Mesendoderm (in vitro differentiated cells): ENCODE measurements at regions not wholly inside any gene's neighbourhood (a gene's known extent, or its start where the extent isn't known, plus 50 kb on each side); places are given as distances from the start of the nearest gene placed in this dataset.
"Not testable (repeated sequence)": the region's sequence is repeated elsewhere in the genome, so short reads cannot be mapped to it uniquely, and the experiment has no call there.

Source experiments
- DNase-seq: peaks from one replicate; pipeline ENCODE4 v3.0.0; 2013
- H2AK5ac ChIP-seq: 2 replicates; pipeline ENCODE4 v1.6.1; 2013; ENCODE audit warnings: low read length, inconsistent platforms
- H2BK120ac ChIP-seq: 2 replicates; pipeline ENCODE4 v1.6.1; 2013; ENCODE audit warnings: low read depth, mild to moderate bottlenecking, low read length, moderate library complexity, mixed read lengths
- H2BK15ac ChIP-seq: replicated peaks from 2 replicates; pipeline ENCODE4 v1.6.1; 2013; ENCODE audit warnings: low read depth, mild to moderate bottlenecking, moderate library complexity
- H2BK5ac ChIP-seq: 2 replicates; pipeline ENCODE4 v1.6.1; 2013; ENCODE audit warnings: low read length, inconsistent platforms
- H3K18ac ChIP-seq: 2 replicates; pipeline ENCODE4 v1.6.1; 2013; ENCODE audit warnings: mild to moderate bottlenecking, low read length, mixed read lengths
- H3K23ac ChIP-seq: one replicate; pipeline ENCODE4 v1.6.1; 2013; ENCODE audit warnings: low read length
- H3K27ac ChIP-seq: 2 replicates; pipeline ENCODE4 v1.5.1; 2013; ENCODE audit warnings: low read depth, mild to moderate bottlenecking, inconsistent platforms, low read length, moderate library complexity
- H3K27me3 ChIP-seq: 2 replicates; pipeline ENCODE4 v1.6.1; 2013; ENCODE audit warnings: low read length, control low read depth, mild to moderate bottlenecking, inconsistent platforms; ENCODE audit not compliant: insufficient read depth, poor library complexity
- H3K36me3 ChIP-seq: 2 replicates; pipeline ENCODE4 v1.6.1; 2013; ENCODE audit warnings: low read length, inconsistent platforms; ENCODE audit not compliant: control insufficient read depth, insufficient read depth
- H3K4ac ChIP-seq: one replicate; pipeline ENCODE4 v1.6.1; 2013; ENCODE audit warnings: low read depth, mild to moderate bottlenecking, low read length, moderate library complexity
- H3K4me1 ChIP-seq: 2 replicates; pipeline ENCODE4 v1.6.1; 2013; ENCODE audit warnings: low read depth, low read length, inconsistent platforms; ENCODE audit not compliant: control insufficient read depth
- H3K4me2 ChIP-seq: 2 replicates; pipeline ENCODE4 v1.6.1; 2013; ENCODE audit warnings: low read length
- H3K4me3 ChIP-seq: 2 replicates; pipeline ENCODE4 v1.5.1; 2013; ENCODE audit warnings: mild to moderate bottlenecking, low read length
- H3K56ac ChIP-seq: one replicate; pipeline ENCODE4 v1.6.1; 2013; ENCODE audit warnings: low read length
- H3K79me1 ChIP-seq: 2 replicates; pipeline ENCODE4 v1.6.1; 2013; ENCODE audit warnings: low read length, inconsistent platforms
- H3K79me2 ChIP-seq: 2 replicates; pipeline ENCODE4 v1.6.1; 2013; ENCODE audit warnings: mild to moderate bottlenecking, low read length; ENCODE audit not compliant: control insufficient read depth, insufficient read depth
- H3K9ac ChIP-seq: 2 replicates; pipeline ENCODE4 v1.6.1; 2013; ENCODE audit warnings: low read length, inconsistent platforms
- H4K5ac ChIP-seq: one replicate; pipeline ENCODE4 v1.6.1; 2013; ENCODE audit warnings: low read length
- H4K8ac ChIP-seq: one replicate; pipeline ENCODE4 v1.6.1; 2013; ENCODE audit warnings: low read depth, mild to moderate bottlenecking, control low read depth, low read length, moderate library complexity
- WGBS: extraction: QIAGEN DNeasy Blood & Tissue Kit; methylation state at CpG from one replicate; pipeline ENCODE4 v1.1.7; 2013; ENCODE audit warnings: low lambda C conversion rate, missing lambda C conversion rate; ENCODE audit not compliant: insufficient coverage; ENCODE audit errors: extremely low coverage; 5-methylcytosine and 5-hydroxymethylcytosine counted together

- no peak overlapping the region for H3K56ac ChIP-seq
- H4K8ac ChIP-seq: no peak overlapping the region
- H3K18ac ChIP-seq: no peak overlapping the region
- H3K4ac ChIP-seq: no peak overlapping the region
- H3K4me3 ChIP-seq: no peak overlapping the region
- no peak overlapping the region for H4K5ac ChIP-seq
- no peak overlapping the region for H2AK5ac ChIP-seq
- H3K9ac ChIP-seq: no peak overlapping the region
- WGBS: no CpG with 5 or more reads among the region's 2 CpGs
- H2BK15ac ChIP-seq: no peak overlapping the region
- H3K4me1 ChIP-seq: no peaks in the 10 kb centered on the region
- no peak for DNase-seq
- H3K4me2 ChIP-seq: no peak overlapping the region
- H3K23ac ChIP-seq: no peak overlapping the region
- H3K79me1 ChIP-seq: no peaks in the 10 kb centered on the region
- no peak overlapping the region for H2BK5ac ChIP-seq
- H3K27me3 ChIP-seq: no peaks in the 10 kb centered on the region
- H3K79me2 ChIP-seq: no peaks in the 10 kb centered on the region
- H3K27ac ChIP-seq: no peak overlapping the region
- H3K36me3 ChIP-seq: no peaks in the 10 kb centered on the region
- no peak overlapping the region for H2BK120ac ChIP-seq
Measured at GRCh38 chr9:104233366-104233765, 139.3 kb downstream of the SMC2 start.

- not testable (repeated sequence) for H2AK5ac ChIP-seq, H3K18ac ChIP-seq, H3K36me3 ChIP-seq, H3K56ac ChIP-seq, H3K4me2 ChIP-seq, H3K79me2 ChIP-seq, H3K79me1 ChIP-seq, H2BK15ac ChIP-seq, H2BK5ac ChIP-seq, H3K4ac ChIP-seq, H4K5ac ChIP-seq, H3K27ac ChIP-seq, H3K23ac ChIP-seq, H3K4me3 ChIP-seq, H3K9ac ChIP-seq, H3K27me3 ChIP-seq, DNase-seq, H4K8ac ChIP-seq, H3K4me1 ChIP-seq, H2BK120ac ChIP-seq
- no CpG with 5 or more reads among the region's 45 CpGs for WGBS
Measured at GRCh38 chr9:104234632-104235337, 140.7 kb downstream of the SMC2 start.

GRCh38 chr9:104235347-104236120 lies 141.4 kb downstream of the SMC2 start:
- not testable (repeated sequence) for H4K5ac ChIP-seq, H2BK15ac ChIP-seq, H3K4me3 ChIP-seq, H3K4ac ChIP-seq, H3K9ac ChIP-seq, H3K79me1 ChIP-seq, H3K23ac ChIP-seq, H3K27me3 ChIP-seq, H3K18ac ChIP-seq, H3K36me3 ChIP-seq, H2AK5ac ChIP-seq, H3K4me2 ChIP-seq, H3K4me1 ChIP-seq, H3K56ac ChIP-seq, H2BK5ac ChIP-seq, H3K27ac ChIP-seq, H3K79me2 ChIP-seq, H2BK120ac ChIP-seq, H4K8ac ChIP-seq
- peak; percentile 11 for DNase-seq
- WGBS: no CpG with 5 or more reads among the region's 42 CpGs

- H3K56ac ChIP-seq: no peak overlapping the region
- no CpG with 5 or more reads among the region's 3 CpGs for WGBS
- H3K4me2 ChIP-seq: no peak overlapping the region
- H3K79me1 ChIP-seq: no peaks in the 10 kb centered on the region
- H3K36me3 ChIP-seq: no peaks in the 10 kb centered on the region
- no peak overlapping the region for H2AK5ac ChIP-seq
- H4K8ac ChIP-seq: no peak overlapping the region
- no peak for DNase-seq
- H3K4me1 ChIP-seq: no peaks in the 10 kb centered on the region
- H2BK120ac ChIP-seq: no peak overlapping the region
- H3K9ac ChIP-seq: no peak overlapping the region
- no peak overlapping the region for H4K5ac ChIP-seq
- H3K79me2 ChIP-seq: no peaks in the 10 kb centered on the region
- H3K18ac ChIP-seq: no peak overlapping the region
- no peak overlapping the region for H2BK15ac ChIP-seq
- no peak overlapping the region for H3K4me3 ChIP-seq
- H2BK5ac ChIP-seq: no peak overlapping the region
- no peak overlapping the region for H3K23ac ChIP-seq
- H3K27ac ChIP-seq: no peak overlapping the region
- H3K27me3 ChIP-seq: no peaks in the 10 kb centered on the region
- no peak overlapping the region for H3K4ac ChIP-seq
Measured at GRCh38 chr9:104238668-104239067, 144.6 kb downstream of the SMC2 start.

- Histone ChIP-seq H4K8ac (no peak overlapping the region), H3K79me2 (no peaks in the 10 kb centered on the region), H3K4me1 (no peaks in the 10 kb centered on the region), H2AK5ac (no peak overlapping the region), H2BK120ac (no peak overlapping the region), H3K27me3 (no peaks in the 10 kb centered on the region), H2BK5ac (no peak overlapping the region), H3K36me3 (no peaks in the 10 kb centered on the region), H3K4ac (no peak overlapping the region), H2BK15ac (no peak overlapping the region), H3K4me2 (no peak overlapping the region), H3K4me3 (no peak overlapping the region), H3K18ac (no peak overlapping the region), H4K5ac (no peak overlapping the region), H3K79me1 (no peaks in the 10 kb centered on the region), H3K9ac (no peak overlapping the region), H3K27ac (no peak overlapping the region), H3K23ac (no peak overlapping the region), H3K56ac (no peak overlapping the region)
- no peak for DNase-seq
- no CpG with 5 or more reads among the region's 2 CpGs for WGBS
Measured at GRCh38 chr9:104240890-104241289, 146.8 kb downstream of the SMC2 start.
